ENCODE measurements at regions not wholly inside any gene's neighbourhood (a gene's known extent, or its start where the extent isn't known, plus 50 kb on each side); places are given as distances from the start of the nearest gene placed in this dataset.
"Not testable (repeated sequence)": the region's sequence is repeated elsewhere in the genome, so short reads cannot be mapped to it uniquely, and the experiment has no call there.

GRCh38 chr16:60151987-60152386 is 1417.9 kb upstream of the GOT2 start:
- Histone ChIP-seq H3K27me3 (replicated peaks; ENCODE audit: control insufficient read depth, insufficient read depth, low read length) (no peaks in the 10 kb centered on the region), H3K36me3 (ENCODE audit: control insufficient read depth, insufficient read depth, low read length) (no peaks in the 10 kb centered on the region), H3K4me3 (replicated peaks; ENCODE audit: low read depth, low read length) (no peak overlapping the region)
- TF ChIP-seq CTCF (IDR thresholded peaks at IDR 0.05; ENCODE audit: insufficient read depth, low read length, poor library complexity, severe bottlenecking), result no peak
- no peak for DNase-seq (ENCODE audit: extremely low read depth, insufficient read length)

GRCh38 chr16:60150907-60151306 is 1416.8 kb upstream of the GOT2 start:
- Histone ChIP-seq H3K4me3 (replicated peaks; ENCODE audit: low read depth, low read length) (no peak overlapping the region), H3K27me3 (replicated peaks; ENCODE audit: control insufficient read depth, insufficient read depth, low read length) (no peaks in the 10 kb centered on the region), H3K36me3 (ENCODE audit: control insufficient read depth, insufficient read depth, low read length) (no peaks in the 10 kb centered on the region)
- DNase-seq (ENCODE audit: extremely low read depth, insufficient read length), result no peak
- no peak for TF ChIP-seq CTCF (IDR thresholded peaks at IDR 0.05; ENCODE audit: insufficient read depth, low read length, poor library complexity, severe bottlenecking)

GRCh38 chr16:60143348-60143705 is 1409.2 kb upstream of the GOT2 start:
- no peaks in the 10 kb centered on the region for H3K36me3 ChIP-seq (ENCODE audit: control insufficient read depth, insufficient read depth, low read length)
- TF ChIP-seq CTCF (IDR thresholded peaks at IDR 0.05; ENCODE audit: insufficient read depth, low read length, poor library complexity, severe bottlenecking), result no peak

DNA sequence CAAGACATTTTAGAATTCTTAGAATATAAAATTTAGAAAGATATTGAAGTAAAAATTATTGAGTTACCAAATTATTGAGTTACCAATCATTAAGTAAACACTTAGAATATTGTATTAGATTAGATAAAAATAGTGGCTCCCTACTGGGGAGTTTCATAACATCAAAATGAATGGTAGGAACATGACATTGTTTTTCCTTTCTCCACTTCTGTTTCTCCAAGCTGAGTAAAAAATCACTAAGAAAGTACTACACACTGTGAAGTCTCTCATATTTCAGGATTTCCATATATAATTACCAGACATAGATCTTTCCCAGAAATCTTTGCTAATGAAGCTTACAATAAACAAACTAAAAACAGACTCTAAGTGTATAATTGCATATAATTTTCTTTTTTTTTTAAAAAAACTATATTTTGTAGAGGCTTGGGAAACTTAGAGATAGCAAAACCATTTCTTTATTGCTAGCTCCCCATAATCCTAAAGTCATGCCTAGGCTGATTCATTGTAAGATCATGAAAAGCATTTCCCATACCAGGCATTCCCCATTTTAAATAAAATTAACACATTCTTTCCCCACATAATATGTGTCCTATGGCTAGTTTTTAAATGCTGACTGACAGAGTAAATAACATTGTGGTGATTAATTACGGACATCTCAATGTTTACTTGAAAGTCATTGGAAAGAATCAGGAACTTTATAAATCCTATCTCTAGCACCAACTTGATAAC is 1408.7 kb upstream of the GOT2 start:
- Histone ChIP-seq H3K27me3 (replicated peaks; ENCODE audit: control insufficient read depth, insufficient read depth, low read length) (no peaks in the 10 kb centered on the region), H3K36me3 (ENCODE audit: control insufficient read depth, insufficient read depth, low read length) (no peaks in the 10 kb centered on the region), H3K4me3 (replicated peaks; ENCODE audit: low read depth, low read length) (no peak overlapping the region)
- DNase-seq (ENCODE audit: extremely low read depth, insufficient read length), result no peak
- TF ChIP-seq CTCF (IDR thresholded peaks at IDR 0.05; ENCODE audit: insufficient read depth, low read length, poor library complexity, severe bottlenecking), result no peak

More at GRCh38 chr16:60143348-60143705, 1409.2 kb upstream of the GOT2 start:
- H3K27me3 ChIP-seq (replicated peaks; ENCODE audit: control insufficient read depth, insufficient read depth, low read length), result no peaks in the 10 kb centered on the region
- H3K4me3 ChIP-seq (replicated peaks; ENCODE audit: low read depth, low read length), result no peak overlapping the region
- no peak for DNase-seq (ENCODE audit: extremely low read depth, insufficient read length)

- H3K4me3 ChIP-seq (replicated peaks; ENCODE audit: low read depth, low read length), result no peak overlapping the region
- TF ChIP-seq CTCF (IDR thresholded peaks at IDR 0.05; ENCODE audit: insufficient read depth, low read length, poor library complexity, severe bottlenecking), result no peak
- no peaks in the 10 kb centered on the region for H3K36me3 ChIP-seq (ENCODE audit: control insufficient read depth, insufficient read depth, low read length)
- no peaks in the 10 kb centered on the region for H3K27me3 ChIP-seq (replicated peaks; ENCODE audit: control insufficient read depth, insufficient read depth, low read length)
- DNase-seq (ENCODE audit: extremely low read depth, insufficient read length), result no peak
These were observed 1403.8 kb upstream of the GOT2 start for GRCh38 chr16:60137891-60138290.

DNA sequence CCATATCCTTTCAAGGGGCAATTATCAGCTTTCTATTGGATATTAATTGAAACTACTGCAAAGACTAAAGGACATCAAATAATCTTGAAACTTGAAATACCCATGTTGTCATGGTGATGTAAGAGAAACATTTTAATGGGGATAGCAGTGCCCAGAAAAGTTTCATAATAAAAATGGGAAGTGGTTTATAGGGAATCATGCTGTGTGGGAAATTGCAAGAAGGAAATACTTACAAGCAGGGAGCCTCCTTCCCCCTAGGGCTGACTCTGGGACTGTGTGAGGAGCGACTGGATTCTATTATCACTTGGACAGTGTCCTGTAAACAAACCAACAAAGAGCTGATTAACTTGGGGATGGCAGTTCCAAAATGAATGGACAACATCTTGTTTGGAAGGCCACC is 1393.1 kb upstream of the GOT2 start:
- no peak for TF ChIP-seq CTCF (IDR thresholded peaks at IDR 0.05; ENCODE audit: insufficient read depth, low read length, poor library complexity, severe bottlenecking)
- DNase-seq (ENCODE audit: extremely low read depth, insufficient read length), result no peak

GRCh38 chr16:60126115-60126514 is 1392.0 kb upstream of the GOT2 start:
- DNase-seq (ENCODE audit: extremely low read depth, insufficient read length); H3K4me3 ChIP-seq (replicated peaks; ENCODE audit: low read depth, low read length); H3K36me3 ChIP-seq (ENCODE audit: control insufficient read depth, insufficient read depth, low read length); H3K27me3 ChIP-seq (replicated peaks; ENCODE audit: control insufficient read depth, insufficient read depth, low read length): not testable (repeated sequence)

More for the DNA sequence above, 1393.1 kb upstream of the GOT2 start:
- Histone ChIP-seq H3K27me3 (replicated peaks; ENCODE audit: control insufficient read depth, insufficient read depth, low read length) (no peaks in the 10 kb centered on the region), H3K36me3 (ENCODE audit: control insufficient read depth, insufficient read depth, low read length) (no peaks in the 10 kb centered on the region), H3K4me3 (replicated peaks; ENCODE audit: low read depth, low read length) (no peak overlapping the region)

Measured in GM06990 (cell line).